ENCODE measurements at regions not wholly inside any gene's neighbourhood (a gene's known extent, or its start where the extent isn't known, plus 50 kb on each side); places are given as distances from the start of the nearest gene placed in this dataset.
"Not testable (repeated sequence)": the region's sequence is repeated elsewhere in the genome, so short reads cannot be mapped to it uniquely, and the experiment has no call there.

DNA sequence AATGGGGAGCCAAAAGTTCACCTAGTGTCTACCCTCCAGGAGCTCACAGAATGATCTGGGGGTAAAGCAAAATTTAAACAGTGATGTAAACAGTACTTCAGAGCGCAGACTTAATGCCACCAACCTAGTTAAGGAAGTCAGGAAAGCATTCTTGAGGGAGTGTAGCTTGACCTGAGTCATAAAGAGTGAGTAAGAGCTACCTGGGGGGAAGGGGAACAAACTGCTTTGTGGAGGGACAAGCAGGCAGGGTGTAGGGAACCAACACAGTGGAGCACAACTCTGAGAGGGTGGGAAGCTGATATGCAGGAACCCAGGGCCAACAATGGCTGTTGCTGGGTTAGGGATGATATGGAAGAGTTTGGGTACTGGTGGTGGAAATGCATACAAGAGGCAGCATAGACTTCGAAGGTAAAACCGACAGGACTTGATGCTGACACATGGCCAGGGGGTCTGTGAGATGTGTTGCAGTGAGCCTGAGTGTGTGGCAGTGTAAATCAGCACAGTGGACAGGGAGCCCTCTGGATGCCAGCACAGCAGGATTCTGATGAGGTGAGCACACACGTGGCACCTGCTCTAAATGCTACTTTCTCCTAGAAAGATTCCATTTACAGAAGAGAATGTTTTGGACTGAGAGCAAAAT, 58.3 kb upstream of the CYP2D6 start:
- H2AFZ ChIP-seq (ENCODE audit: low read depth, low read length) = no peak overlapping the region
- peaks cover 6% of the 10 kb centered on the region for H3K4me1 ChIP-seq (ENCODE audit: low read length)
- H3K79me2 ChIP-seq (ENCODE audit: low read length) = peaks cover 94% of the 10 kb centered on the region
- no peak overlapping the region for H3K27ac ChIP-seq (ENCODE audit: low read length)
- H3K27me3 ChIP-seq (ENCODE audit: low read depth, low read length) = no peaks in the 10 kb centered on the region
- H3K36me3 ChIP-seq (replicated peaks; ENCODE audit: low read depth, low read length) = peaks cover 3% of the 10 kb centered on the region
- no peak overlapping the region for H3K4me3 ChIP-seq (ENCODE audit: low read length)
- peaks cover 92% of the 10 kb centered on the region for H4K20me1 ChIP-seq (ENCODE audit: insufficient read depth, low read length)
- TF ChIP-seq, protein P1, sequence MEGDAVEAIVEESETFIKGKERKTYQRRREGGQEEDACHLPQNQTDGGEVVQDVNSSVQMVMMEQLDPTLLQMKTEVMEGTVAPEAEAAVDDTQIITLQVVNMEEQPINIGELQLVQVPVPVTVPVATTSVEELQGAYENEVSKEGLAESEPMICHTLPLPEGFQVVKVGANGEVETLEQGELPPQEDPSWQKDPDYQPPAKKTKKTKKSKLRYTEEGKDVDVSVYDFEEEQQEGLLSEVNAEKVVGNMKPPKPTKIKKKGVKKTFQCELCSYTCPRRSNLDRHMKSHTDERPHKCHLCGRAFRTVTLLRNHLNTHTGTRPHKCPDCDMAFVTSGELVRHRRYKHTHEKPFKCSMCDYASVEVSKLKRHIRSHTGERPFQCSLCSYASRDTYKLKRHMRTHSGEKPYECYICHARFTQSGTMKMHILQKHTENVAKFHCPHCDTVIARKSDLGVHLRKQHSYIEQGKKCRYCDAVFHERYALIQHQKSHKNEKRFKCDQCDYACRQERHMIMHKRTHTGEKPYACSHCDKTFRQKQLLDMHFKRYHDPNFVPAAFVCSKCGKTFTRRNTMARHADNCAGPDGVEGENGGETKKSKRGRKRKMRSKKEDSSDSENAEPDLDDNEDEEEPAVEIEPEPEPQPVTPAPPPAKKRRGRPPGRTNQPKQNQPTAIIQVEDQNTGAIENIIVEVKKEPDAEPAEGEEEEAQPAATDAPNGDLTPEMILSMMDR (IDR thresholded peaks at IDR 0.05; ENCODE audit: low read depth, low read length) = no peak
- no peak for TF ChIP-seq EZH2phosphoT487 (IDR thresholded peaks at IDR 0.05; ENCODE audit: low read depth)
- H3K4me2 ChIP-seq (ENCODE audit: low read length) = no peak overlapping the region
- H3K9ac ChIP-seq (ENCODE audit: low read length) = no peak overlapping the region
- H3K9me3 ChIP-seq (ENCODE audit: insufficient read depth, low read length) = no peaks in the 10 kb centered on the region

GRCh38 chr22:42187646-42188045, 57.0 kb upstream of the CYP2D6 start:
- Histone ChIP-seq H3K9me3 (ENCODE audit: insufficient read depth, low read length) (no peaks in the 10 kb centered on the region), H4K20me1 (ENCODE audit: insufficient read depth, low read length) (peaks cover 92% of the 10 kb centered on the region), H3K4me1 (ENCODE audit: low read length) (peaks cover 13% of the 10 kb centered on the region), H2AFZ (ENCODE audit: low read depth, low read length) (no peak overlapping the region), H3K9ac (ENCODE audit: low read length) (no peak overlapping the region), H3K4me2 (ENCODE audit: low read length) (no peak overlapping the region), H3K27ac (ENCODE audit: low read length) (no peak overlapping the region), H3K79me2 (ENCODE audit: low read length) (peaks cover 92% of the 10 kb centered on the region), H3K4me3 (ENCODE audit: low read length) (no peak overlapping the region), H3K36me3 (replicated peaks; ENCODE audit: low read depth, low read length) (peaks cover 3% of the 10 kb centered on the region), H3K27me3 (ENCODE audit: low read depth, low read length) (no peaks in the 10 kb centered on the region)
- TF ChIP-seq EZH2phosphoT487 (IDR thresholded peaks at IDR 0.05; ENCODE audit: low read depth) = no peak
- TF ChIP-seq, protein P1 (IDR thresholded peaks at IDR 0.05; ENCODE audit: low read depth, low read length) = no peak

GRCh38 chr22:42185915-42186439, 55.4 kb upstream of the CYP2D6 start:
- Histone ChIP-seq H3K36me3 (replicated peaks; ENCODE audit: low read depth, low read length) (peaks cover 3% of the 10 kb centered on the region), H3K27me3 (ENCODE audit: low read depth, low read length) (no peaks in the 10 kb centered on the region), H4K20me1 (ENCODE audit: insufficient read depth, low read length) (peaks cover 86% of the 10 kb centered on the region), H2AFZ (ENCODE audit: low read depth, low read length) (no peak overlapping the region), H3K4me3 (ENCODE audit: low read length) (no peak overlapping the region), H3K9me3 (ENCODE audit: insufficient read depth, low read length) (no peaks in the 10 kb centered on the region), H3K9ac (ENCODE audit: low read length) (no peak overlapping the region), H3K27ac (ENCODE audit: low read length) (no peak overlapping the region), H3K4me2 (ENCODE audit: low read length) (no peak overlapping the region), H3K4me1 (ENCODE audit: low read length) (peaks cover 13% of the 10 kb centered on the region), H3K79me2 (ENCODE audit: low read length) (peaks cover 88% of the 10 kb centered on the region)
- TF ChIP-seq EZH2phosphoT487 (IDR thresholded peaks at IDR 0.05; ENCODE audit: low read depth) = no peak
- TF ChIP-seq, protein P1 (IDR thresholded peaks at IDR 0.05; ENCODE audit: low read depth, low read length) = no peak

GRCh38 chr22:42184852-42185251, 54.2 kb upstream of the CYP2D6 start:
- Histone ChIP-seq H3K79me2 (ENCODE audit: low read length) (peaks cover 87% of the 10 kb centered on the region), H3K27me3 (ENCODE audit: low read depth, low read length) (no peaks in the 10 kb centered on the region), H3K4me2 (ENCODE audit: low read length) (no peak overlapping the region), H2AFZ (ENCODE audit: low read depth, low read length) (no peak overlapping the region), H3K27ac (ENCODE audit: low read length) (no peak overlapping the region), H3K36me3 (replicated peaks; ENCODE audit: low read depth, low read length) (peaks cover 3% of the 10 kb centered on the region), H3K4me3 (ENCODE audit: low read length) (no peak overlapping the region), H4K20me1 (ENCODE audit: insufficient read depth, low read length) (peaks cover 83% of the 10 kb centered on the region), H3K9ac (ENCODE audit: low read length) (no peak overlapping the region), H3K9me3 (ENCODE audit: insufficient read depth, low read length) (no peaks in the 10 kb centered on the region), H3K4me1 (ENCODE audit: low read length) (peaks cover 13% of the 10 kb centered on the region)
- TF ChIP-seq, protein P1 (IDR thresholded peaks at IDR 0.05; ENCODE audit: low read depth, low read length) = no peak
- TF ChIP-seq EZH2phosphoT487 (IDR thresholded peaks at IDR 0.05; ENCODE audit: low read depth) = no peak

- H3K27me3 ChIP-seq (ENCODE audit: low read depth, low read length); H3K9me3 ChIP-seq (ENCODE audit: insufficient read depth, low read length); H3K4me3 ChIP-seq (ENCODE audit: low read length); H3K9ac ChIP-seq (ENCODE audit: low read length); H3K36me3 ChIP-seq (replicated peaks; ENCODE audit: low read depth, low read length); H2AFZ ChIP-seq (ENCODE audit: low read depth, low read length); H3K27ac ChIP-seq (ENCODE audit: low read length): not testable (repeated sequence)
- H3K4me2 ChIP-seq (ENCODE audit: low read length) = peak overlapping the region; percentile 39
- H4K20me1 ChIP-seq (ENCODE audit: insufficient read depth, low read length) = peaks cover 78% of the 10 kb centered on the region
- H3K79me2 ChIP-seq (ENCODE audit: low read length) = peaks cover 79% of the 10 kb centered on the region
- H3K4me1 ChIP-seq (ENCODE audit: low read length) = peaks cover 13% of the 10 kb centered on the region
Observed at GRCh38 chr22:42183461-42184059, 53.0 kb upstream of the CYP2D6 start.

All from OCI-LY3 (cell line).